Breast epithelium (tissue), 4 donors: ENCODE measurements at regions not wholly inside any gene's neighbourhood (a gene's known extent, or its start where the extent isn't known, plus 50 kb on each side); places are given as distances from the start of the nearest gene placed in this dataset.
"Not testable (repeated sequence)": the region's sequence is repeated elsewhere in the genome, so short reads cannot be mapped to it uniquely, and the experiment has no call there.

Source experiments
- DNase-seq, 2 donors: peaks; one replicate each; pipeline ENCODE4 v3.0.0-alpha.2; 2019; ENCODE audit warnings: low spot score in 2 of 2
- H3K27ac ChIP-seq, 2 donors: fragments of 200-600 bp; sonication (generic) in 1 of 2; one replicate each; pipeline ENCODE4 v1.5.1; 2016 to 2019; ENCODE audit warnings: mild to moderate bottlenecking in 1 of 2
- H3K27me3 ChIP-seq, 2 donors: fragments of 200-600 bp; sonication (generic) in 1 of 2; one replicate each; pipeline versions ENCODE4 v1.5.1 to v1.6.0; 2017 to 2019; ENCODE audit warnings: control low read depth in 1 of 2, mild to moderate bottlenecking in 1 of 2
- H3K36me3 ChIP-seq: fragments of 200-600 bp; one replicate; pipeline ENCODE4 v1.5.1; 2019
- H3K4me1 ChIP-seq, 2 donors: fragments of 200-600 bp; sonication (generic); one replicate each; pipeline ENCODE4 v1.5.1; 2016 to 2019; ENCODE audit warnings: control low read depth in 1 of 2
- H3K4me3 ChIP-seq, 3 donors: fragments of 200-600 bp; sonication (generic); 1 replicate in 2 of 3; 2 replicates in 1 of 3; pipeline ENCODE4 v1.5.1; 2016 to 2019; ENCODE audit warnings: mild to moderate bottlenecking in 3 of 3, moderate library complexity in 2 of 3
- H3K9me3 ChIP-seq, 2 donors: fragments of 200-600 bp; sonication (generic) in 1 of 2; one replicate each; pipeline ENCODE4 v1.5.1; 2016 to 2019; ENCODE audit warnings: control low read depth in 1 of 2
- CTCF ChIP-seq, 3 donors: fragments of 450-650 bp; IDR thresholded peaks; one replicate each; pipeline ENCODE4 v1.5.1; 2016 to 2017; ENCODE audit warnings: antibody characterized with exemption in 3 of 3, mild to moderate bottlenecking in 3 of 3, moderate library complexity in 3 of 3
- POLR2A ChIP-seq: fragments of 450-650 bp; IDR thresholded peaks from one replicate; pipeline ENCODE4 v1.6.1; 2016; ENCODE audit warnings: antibody characterized with exemption, mild to moderate bottlenecking, moderate library complexity
- POLR2AphosphoS5 ChIP-seq, 3 donors: sonication (generic); formaldehyde crosslinking; IDR thresholded peaks; one replicate each; pipeline ENCODE4 v1.6.1; 2017; ENCODE audit warnings: antibody characterized with exemption in 3 of 3
- intact Hi-C: fragments of 100-400 bp; cut with DNase I; formaldehyde crosslinking; loops from one replicate; pipeline ENCODE4 v1.15.1; 2023; ENCODE audit warnings: low total_unique reads

- H3K36me3 ChIP-seq, result no peaks in the 10 kb centered on the region
- no peaks in the 10 kb centered on the region for H3K4me1 ChIP-seq
- H3K27ac ChIP-seq, result no peak overlapping the region
- H3K9me3 ChIP-seq, result no peaks in the 10 kb centered on the region
- no peak for DNase-seq
- intact Hi-C loops, result no loop called here
- no peaks in the 10 kb centered on the region for H3K27me3 ChIP-seq
- H3K4me3 ChIP-seq, result no peak overlapping the region
- TF ChIP-seq POLR2AphosphoS5 (IDR thresholded peaks at IDR 0.05) (no peak), POLR2A (no peak), CTCF (IDR thresholded peaks at IDR 0.05) (no peak)
Measured at GRCh38 chr10:3372281-3372680, 199.7 kb upstream of the PITRM1 start.

DNA sequence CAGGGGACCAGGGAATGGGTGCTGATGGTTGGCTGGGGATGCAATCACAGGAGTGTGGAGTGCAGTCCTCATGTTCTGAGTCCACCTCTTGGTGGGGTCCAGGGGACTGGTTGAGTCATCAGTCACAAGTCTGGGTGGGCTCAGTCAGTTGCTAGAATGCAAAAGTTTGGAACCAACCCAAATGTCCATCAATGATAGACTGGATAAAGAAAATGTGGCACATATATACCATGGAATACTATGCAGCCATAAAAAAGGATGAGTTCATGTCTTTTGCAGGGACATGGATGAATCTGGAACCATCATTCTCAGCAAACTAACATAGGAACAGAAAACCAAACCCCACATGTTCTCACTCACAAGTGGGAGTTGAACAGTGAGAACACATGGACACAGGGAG lies 199.0 kb upstream of the PITRM1 start:
- not testable (repeated sequence) for H3K27ac ChIP-seq, H3K4me3 ChIP-seq, H3K27me3 ChIP-seq

GRCh38 chr10:3366735-3367405 lies 194.3 kb upstream of the PITRM1 start:
- Histone ChIP-seq H3K9me3 (peaks cover 0 to 5% of the 10 kb centered on the region in 2 donors), H3K36me3 (no peaks in the 10 kb centered on the region), H3K27ac (no peak overlapping the region), H3K4me1 (no peaks in the 10 kb centered on the region), H3K4me3 (no peak overlapping the region), H3K27me3 (no peaks in the 10 kb centered on the region)
- no peak for DNase-seq
- intact Hi-C loops, result no loop called here
- TF ChIP-seq POLR2AphosphoS5 (IDR thresholded peaks at IDR 0.05) (no peak), CTCF (IDR thresholded peaks at IDR 0.05) (no peak), POLR2A (no peak)

More for the DNA sequence above, 199.0 kb upstream of the PITRM1 start:
- intact Hi-C loops, H3K9me3 ChIP-seq, H3K4me1 ChIP-seq, DNase-seq, H3K36me3 ChIP-seq: not testable (repeated sequence)

- no peak overlapping the region for H3K4me3 ChIP-seq
- no peak for TF ChIP-seq POLR2A
- TF ChIP-seq POLR2AphosphoS5 (IDR thresholded peaks at IDR 0.05), result no peak
- no peak for TF ChIP-seq CTCF (IDR thresholded peaks at IDR 0.05)
- H3K9me3 ChIP-seq, result peaks cover 0 to 13% of the 10 kb centered on the region in 2 donors
- no peak overlapping the region for H3K27ac ChIP-seq
- DNase-seq, result no peak
- no peaks in the 10 kb centered on the region for H3K36me3 ChIP-seq
- intact Hi-C loops, result no loop called here
- no peaks in the 10 kb centered on the region for H3K4me1 ChIP-seq
- H3K27me3 ChIP-seq, result no peaks in the 10 kb centered on the region
Measured at GRCh38 chr10:3366043-3366442, 193.5 kb upstream of the PITRM1 start.

GRCh38 chr10:3365630-3366029 lies 193.0 kb upstream of the PITRM1 start:
- H3K9me3 ChIP-seq, result peaks cover 0 to 15% of the 10 kb centered on the region in 2 donors
- intact Hi-C loops, result no loop called here
- no peaks in the 10 kb centered on the region for H3K4me1 ChIP-seq
- no peaks in the 10 kb centered on the region for H3K36me3 ChIP-seq
- no peak for DNase-seq
- no peaks in the 10 kb centered on the region for H3K27me3 ChIP-seq
- no peak for TF ChIP-seq POLR2AphosphoS5 (IDR thresholded peaks at IDR 0.05)
- no peak for TF ChIP-seq CTCF (IDR thresholded peaks at IDR 0.05)
- no peak for TF ChIP-seq POLR2A
- H3K4me3 ChIP-seq, result no peak overlapping the region
- H3K27ac ChIP-seq, result no peak overlapping the region
